NCI-H69 (cell line): ENCODE measurements at regions not wholly inside any gene's neighbourhood (a gene's known extent, or its start where the extent isn't known, plus 50 kb on each side); places are given as distances from the start of the nearest gene placed in this dataset.
"Not testable (repeated sequence)": the region's sequence is repeated elsewhere in the genome, so short reads cannot be mapped to it uniquely, and the experiment has no call there.

Source experiments
- DNase-seq: peaks from one replicate; lab custom pipeline; 2025; lab: John Stamatoyannopoulos, UW

DNA sequence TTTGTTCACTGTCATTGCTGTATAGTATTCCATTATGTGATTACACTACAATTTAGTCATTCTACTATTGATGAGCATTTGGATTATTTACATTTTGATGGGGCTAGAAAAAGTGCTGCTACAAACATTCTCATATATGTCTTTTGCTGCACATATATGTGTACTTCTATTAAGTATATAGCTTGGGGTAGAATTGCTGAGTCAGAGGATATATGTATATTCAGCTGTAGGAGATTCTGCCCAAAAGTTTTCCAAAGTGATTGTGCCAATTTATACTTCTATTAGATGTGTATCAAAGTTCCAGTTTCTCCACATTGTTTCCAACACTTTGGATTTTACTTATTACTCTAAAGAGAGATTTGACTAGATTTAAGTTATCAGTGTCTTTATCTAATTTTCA, 101.7 kb upstream of the UGP2 start:
- no peak for DNase-seq

DNA sequence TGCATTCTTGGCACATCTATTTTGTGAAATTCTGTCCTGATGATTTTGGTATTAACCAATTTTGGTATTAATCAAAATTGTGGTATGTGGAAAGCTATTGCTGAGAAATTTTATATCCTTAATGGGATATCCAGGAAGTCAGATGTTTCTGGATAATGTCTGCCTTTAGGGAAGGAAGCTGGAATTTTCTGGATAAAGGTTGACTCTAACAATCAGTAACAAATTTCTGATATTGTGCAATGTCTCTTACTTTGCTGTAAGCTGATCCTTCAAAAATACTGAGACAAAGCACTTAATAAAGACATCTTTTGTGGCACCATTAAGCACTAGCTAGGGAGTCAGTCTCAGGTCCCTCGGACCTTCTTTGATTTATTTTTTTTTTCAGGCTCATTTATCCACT, 100.8 kb upstream of the UGP2 start:
- no peak for DNase-seq

DNA sequence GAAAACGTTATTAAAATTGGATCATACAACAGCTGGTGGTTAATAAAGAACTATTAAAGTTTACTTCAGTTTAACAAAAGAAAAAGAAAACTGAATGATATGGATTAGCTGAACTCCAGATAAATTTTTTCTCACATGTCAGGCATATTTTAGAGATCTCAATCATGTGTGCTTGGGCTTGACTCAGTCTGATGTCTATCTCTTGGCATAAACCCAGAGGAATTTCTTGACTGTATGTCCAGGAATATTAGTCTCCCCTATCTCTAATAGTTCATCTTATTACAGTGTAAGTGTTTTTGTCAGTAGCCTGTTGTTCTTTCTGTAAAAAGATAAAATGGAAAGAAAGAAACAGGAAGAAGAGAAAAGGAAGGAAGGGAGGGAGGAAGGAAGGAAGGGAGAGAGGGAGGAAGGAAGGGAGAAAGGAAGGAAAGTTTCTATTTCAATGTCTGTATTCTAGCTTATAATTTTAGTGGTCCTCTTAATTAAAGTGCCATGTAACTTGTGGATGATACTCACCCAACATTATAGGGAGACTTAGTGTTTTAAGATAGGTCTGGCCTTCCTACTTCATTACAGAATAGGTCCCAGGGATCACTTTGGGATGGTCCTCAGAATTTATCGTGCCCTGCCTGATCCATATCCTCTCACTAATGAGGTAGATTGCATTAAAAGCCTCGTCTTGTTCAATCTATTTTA, 99.7 kb upstream of the UGP2 start:
- DNase-seq: no peak

DNA sequence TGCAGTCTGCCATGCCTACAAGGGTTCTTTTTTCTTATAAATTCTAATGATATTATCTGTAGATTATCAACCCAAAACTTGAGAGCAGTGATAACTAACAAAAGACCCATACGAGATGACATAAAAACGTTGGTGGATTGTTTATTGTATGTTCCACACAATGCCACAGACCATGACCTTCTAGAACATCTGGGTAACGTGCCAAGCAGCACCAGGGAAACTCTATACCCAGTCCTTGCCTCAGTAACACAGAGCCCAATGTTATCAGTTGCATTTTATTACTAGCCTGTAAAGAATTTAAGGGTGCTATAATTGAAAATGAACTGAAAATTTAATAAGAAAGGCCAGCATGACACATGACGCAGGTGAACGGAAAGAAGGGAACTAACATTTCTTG, 99.1 kb upstream of the UGP2 start:
- DNase-seq: no peak

DNA sequence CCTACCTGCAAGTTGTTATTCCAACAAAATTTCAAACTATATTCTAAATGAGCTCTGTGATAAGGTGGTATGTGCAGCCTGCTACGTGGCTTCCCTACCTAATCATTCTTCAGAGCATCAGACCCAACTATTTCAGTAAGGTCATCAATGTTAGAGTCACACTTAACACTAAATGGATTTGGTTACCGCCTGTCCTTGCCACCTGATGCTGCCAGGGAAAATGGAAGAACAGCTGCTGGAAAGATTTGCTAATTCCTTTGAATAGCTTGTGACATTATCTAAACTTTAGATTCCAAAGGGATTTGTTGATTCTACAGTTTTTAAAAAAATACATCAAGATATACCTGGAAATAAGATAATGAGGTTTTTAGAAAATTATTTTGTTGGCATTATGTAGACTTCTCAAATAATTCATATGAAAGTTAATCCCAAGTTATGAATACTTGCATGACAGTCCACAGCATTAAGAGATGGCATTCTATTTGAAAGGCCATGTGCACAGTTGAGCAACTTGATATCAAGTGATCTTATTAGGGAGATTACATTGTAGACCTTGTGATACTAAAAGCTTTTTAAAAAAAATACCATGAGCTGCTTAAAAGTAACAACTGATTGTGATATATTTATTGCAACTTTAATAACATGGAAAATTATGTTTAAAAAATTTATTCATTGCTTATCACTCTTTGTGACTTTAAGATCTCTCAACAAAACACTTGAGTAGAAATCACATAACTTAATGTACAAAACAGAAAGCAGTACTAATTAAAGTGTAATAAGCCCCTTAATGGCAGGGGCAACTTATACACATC, 98.3 kb upstream of the UGP2 start:
- no peak for DNase-seq

DNA sequence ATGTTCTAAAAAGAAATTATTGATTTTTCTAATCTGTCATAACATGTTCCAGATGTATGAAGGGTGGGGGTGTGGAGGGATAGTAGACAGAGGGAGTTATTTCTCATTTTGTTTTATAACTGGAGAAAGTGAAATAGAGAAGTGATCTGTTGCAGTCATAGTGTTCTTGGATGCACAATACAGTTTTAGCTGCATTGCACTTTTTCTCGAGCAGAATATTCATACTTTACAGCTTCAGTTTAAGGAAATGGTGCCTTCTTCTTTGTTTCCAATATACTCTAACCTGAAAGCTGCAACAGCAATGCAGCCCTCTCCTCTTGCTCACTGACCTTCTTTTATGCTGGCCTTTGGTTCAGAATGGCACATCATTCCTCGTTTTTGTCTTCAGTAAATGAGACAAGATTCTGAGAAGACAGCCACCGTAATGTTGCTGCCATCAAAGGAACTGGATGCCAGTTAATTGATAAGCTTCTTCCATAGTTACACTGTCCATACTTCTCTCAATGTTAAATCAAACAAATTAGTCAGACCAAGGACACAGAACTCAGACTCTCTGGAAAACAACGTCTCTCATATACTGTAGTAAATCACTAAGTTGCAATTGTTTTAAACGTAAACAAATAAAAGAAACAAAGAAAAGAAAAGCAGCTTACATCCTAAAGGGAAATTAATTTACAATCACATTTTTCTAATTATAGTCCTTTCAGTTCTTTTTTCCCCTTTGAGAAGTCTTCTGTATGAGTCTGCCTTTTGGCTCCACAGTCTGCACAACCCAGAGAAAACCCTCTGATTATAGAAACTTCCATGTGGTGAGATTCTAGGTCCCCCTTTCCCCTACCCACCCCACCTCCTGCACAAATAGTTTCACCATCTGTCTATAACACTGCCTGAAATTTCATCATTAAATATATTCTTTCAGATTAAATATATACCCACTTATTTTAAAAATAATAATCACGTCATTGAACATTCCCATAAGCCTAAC, 97.4 kb upstream of the UGP2 start:
- no peak for DNase-seq

DNA sequence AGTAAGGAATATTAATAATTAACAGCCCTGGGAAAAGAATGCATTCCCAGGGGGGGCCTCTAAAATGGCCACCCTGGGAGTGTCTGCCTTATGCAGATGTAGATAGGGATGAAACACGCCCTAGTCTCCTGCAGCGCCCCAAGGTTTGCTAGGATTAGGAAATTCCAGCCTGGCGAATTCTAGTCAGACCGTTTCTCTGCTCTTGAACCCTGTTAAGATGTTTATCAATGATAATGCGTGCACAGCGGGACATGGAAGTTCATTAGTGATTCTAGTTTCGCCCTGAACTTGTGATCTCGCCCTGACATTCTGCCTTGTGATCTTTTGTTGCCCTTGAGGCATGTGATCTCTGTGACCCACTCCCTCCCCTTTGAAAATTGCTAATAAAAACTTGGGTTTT, 95.1 kb upstream of the UGP2 start:
- DNase-seq: not testable (repeated sequence)

DNA sequence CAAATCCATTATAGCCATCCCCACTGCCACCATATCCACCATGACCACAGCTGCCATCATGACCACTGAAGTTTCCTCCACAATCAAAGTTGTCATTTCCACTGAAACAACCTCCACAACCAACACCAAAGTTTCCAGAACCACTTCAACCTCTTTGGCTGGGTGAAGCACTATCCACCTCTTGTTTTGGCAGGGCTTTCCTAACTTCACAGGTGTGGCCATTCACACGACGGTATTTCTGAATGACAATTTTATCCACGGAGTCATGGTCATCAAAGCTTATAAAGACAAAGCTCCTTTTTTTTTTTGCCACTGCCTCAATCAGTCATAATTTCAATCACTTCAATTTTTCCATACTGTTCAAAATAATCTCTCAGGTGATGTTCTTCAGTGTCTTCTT, 89.8 kb upstream of the UGP2 start:
- no peak for DNase-seq

DNA sequence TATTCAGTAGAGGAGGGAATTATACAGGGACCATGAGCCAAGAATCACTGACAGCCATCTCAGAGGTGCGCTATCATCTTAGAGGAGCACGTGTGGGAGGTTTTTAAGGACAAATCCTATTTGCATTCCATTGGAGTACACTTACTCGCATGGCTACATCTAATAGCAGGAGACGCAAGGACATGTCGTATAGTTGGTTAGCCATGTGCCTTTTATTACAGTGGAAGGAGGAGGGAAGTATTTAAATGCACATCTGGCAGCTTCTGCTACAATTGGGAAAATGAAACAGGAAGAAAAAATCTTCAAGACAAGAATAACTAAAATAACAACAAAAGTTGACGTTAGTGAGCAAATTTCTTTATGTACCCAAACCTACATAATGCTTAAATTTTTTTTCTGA, 86.5 kb upstream of the UGP2 start:
- no peak for DNase-seq

DNA sequence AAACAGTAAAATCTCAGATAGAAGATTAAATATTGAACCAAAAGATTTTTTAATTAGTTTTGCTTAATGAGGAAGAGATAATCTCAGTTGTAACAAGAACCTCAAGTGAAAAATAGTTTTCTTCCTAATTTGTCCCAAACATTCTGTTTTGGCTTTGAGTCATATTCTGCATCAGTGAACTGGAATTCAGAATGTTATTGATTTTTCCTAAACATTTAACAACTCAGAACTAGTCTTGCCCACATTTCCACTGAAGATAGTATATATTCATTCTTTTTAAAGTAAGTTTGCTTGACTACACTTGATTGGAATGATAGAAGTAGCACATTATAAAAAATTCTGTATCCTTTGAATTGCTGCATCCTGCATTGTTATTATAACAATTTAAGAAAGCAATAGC, 85.7 kb upstream of the UGP2 start:
- no peak for DNase-seq

DNA sequence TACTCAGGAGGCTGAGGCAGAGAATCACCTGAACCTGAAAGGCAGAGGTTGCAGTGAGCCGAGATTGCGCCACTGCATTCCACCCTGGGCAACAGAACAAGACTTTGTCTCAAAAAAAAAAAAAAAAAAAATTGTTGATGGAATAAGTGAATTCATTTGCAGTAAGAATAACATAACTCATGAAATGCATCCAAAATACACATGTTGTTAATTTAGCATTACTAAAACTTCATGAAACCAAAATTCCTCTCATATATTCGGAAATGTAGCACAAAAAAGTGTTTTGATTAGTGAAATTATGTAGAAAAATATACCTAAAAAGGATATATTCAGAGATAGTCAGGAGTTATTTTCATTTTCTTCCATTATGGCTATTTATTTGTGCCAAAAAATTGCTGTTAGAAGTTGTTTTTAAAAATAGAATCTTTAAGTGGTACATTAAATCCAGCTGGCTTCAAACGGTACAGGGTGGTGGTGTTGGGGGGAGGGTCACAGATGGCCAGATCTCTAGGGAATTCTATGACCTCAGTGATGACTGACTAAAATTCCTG, 78.2 kb upstream of the UGP2 start:
- DNase-seq: no peak

DNA sequence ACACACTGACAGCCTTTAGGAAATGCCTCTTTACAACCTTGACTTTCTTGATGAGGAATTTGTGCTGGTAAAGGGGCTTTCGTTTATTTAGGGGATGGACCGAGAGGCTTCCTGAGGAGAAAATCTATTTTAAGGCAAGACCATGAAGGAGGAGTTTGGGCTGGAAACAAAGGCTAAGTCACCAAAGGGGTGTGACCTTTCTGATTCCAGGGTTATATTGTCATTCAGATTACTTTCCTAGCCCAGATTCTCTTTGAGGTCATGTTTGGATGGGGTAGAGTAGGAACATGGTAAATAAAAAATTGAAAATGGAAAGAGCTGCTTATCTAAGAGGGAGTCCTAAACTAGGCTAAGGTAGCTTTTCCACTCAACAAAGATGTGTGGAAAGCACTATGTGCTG, 77.1 kb upstream of the UGP2 start:
- no peak for DNase-seq

DNA sequence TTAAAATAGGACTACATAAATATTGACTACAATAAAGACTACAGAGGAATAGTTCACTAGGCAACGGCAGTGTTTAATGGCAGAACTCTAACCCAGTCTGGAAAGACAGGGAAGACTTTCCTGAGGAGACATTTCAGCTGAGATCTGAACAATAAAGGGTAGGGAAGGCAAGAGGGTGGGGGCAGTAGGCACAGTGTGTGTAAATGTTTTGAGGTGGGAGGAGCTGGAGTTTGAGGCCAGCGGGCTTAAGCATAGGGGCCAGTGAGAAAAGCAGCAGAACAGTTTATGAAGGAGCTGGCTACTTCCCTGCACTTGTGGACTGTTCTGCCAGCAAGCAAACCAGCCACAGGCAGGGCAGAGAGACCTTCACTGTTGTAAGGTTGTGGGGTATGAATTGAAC, 76.6 kb upstream of the UGP2 start:
- no peak for DNase-seq

DNA sequence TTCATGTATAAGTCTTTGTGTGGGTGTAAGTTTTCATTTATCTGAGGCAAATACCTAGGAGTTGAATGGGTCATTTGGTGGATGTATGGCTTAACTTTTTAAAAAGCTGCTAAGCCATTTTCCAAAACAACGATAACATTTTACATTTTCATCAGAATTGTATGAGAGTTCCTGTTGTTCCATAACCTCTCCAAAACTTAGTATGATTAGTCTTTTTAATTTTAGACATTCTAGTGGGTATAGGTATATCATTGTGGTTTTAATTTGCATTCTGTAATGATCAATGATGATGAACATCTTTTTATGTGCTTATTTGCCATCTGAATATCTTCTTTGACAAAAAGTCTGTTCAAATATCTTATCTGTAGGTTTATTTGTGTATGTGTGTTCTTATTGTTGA, 74.4 kb upstream of the UGP2 start:
- no peak for DNase-seq

DNA sequence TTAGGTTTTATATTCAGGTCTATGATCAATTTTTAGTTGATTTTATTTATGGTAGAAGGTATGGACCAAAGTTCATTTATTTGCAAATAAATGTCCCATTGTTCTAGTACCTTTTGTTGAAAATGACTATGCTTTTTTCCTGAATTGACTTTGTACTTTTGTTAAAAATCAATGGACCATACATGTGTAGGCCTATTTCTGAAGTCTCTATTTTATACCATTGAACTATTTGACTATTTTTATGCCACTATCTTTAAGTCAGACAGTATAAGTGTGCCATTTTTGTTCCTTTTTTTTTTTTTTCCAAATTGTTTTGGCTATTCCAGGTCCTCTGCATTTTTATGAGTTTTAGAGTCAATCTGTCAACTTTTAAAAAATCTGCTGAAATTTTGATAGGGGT, 73.6 kb upstream of the UGP2 start:
- DNase-seq: no peak

DNA sequence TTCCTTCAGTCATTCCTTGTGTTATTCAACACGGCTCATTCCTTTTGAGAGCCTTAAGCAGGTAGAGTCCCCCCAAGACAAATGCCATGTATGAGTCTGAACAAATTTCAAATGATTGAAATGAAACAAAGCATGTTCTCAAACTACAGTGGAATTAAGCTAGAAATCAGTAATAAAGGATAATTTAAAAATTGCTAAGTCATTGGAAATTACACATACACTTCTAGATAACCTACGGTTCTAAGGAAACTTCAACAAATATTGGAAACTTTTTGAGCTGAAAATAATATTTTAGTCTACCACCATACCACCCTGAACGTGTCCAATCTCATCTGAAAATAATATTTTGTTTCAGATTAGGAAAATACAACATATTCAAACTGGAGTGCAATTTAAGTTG, 71.8 kb upstream of the UGP2 start:
- DNase-seq: no peak

DNA sequence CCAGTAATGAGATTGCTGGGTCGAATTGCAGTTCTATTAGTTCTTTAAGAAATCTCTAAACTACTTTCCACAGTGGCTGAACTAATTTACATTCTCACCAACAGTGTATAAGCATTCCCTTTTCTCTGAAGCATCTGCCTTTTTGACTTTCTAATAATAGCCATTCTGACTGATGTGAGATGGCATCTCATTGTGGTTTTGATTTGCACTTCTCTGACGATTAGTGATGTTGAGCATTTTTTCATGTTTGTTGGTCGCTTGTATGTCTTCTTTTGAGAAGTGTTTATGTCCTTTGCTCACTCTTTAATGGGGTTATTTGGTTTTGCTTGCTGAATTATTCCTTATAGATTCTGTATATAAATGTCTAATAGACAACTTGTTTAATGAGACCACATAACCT, 69.6 kb upstream of the UGP2 start:
- no peak for DNase-seq

DNA sequence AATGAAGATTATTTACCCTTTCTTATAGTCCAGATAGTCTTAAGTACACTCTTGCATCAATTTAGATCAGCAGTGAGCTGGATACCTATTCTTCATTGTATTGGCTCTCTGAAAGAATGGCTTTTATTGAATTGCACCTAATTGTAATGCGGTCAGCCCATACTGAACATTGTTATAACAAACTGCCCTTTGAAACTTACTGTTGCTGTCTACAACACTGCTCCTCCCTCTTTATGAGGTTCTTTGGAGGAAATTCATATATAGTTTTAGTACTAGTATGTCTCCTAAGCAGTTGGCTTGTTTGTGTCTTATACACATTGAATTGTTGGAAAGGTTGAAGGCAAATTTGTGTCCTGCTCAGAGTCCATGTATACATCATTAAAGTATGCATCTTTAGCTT, 66.5 kb upstream of the UGP2 start:
- no peak for DNase-seq

DNA sequence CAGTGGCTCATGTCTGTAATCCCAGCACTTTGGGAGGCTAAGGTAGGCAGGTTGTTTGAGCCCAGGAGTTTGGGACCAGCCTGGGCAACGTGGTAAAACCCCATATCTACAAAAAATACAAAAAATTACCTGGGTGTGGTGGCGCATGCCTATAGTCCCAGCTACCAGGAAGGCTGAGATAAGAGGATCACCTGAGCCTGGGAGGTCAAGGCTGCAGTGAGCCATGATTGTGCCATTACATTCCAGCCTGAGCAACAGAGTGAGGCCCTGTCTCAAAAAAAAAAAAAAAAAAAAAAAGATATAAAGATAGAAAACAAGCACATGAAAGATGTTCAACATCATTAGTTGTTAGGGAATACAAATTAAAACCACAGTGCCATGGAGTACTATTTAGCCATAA, 65.3 kb upstream of the UGP2 start:
- DNase-seq: no peak

DNA sequence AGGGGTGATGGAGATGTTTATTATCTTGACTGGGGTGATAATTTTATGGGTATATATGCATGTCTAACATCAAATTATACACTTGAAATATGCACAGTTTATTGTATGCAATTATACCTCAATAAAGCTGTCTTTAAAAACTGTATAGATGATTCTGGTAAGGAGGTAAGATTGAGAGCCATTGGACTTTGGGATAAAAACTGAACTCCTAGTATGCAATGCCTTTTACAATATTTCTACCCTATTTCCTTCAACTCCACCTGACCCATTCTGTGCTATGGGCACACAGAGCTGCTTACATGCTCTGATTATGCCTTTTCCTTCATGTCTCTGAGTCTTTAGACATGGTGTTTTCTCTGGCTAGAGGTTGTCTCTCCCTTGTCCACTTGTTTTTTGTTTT, 63.9 kb upstream of the UGP2 start:
- DNase-seq: no peak

DNA sequence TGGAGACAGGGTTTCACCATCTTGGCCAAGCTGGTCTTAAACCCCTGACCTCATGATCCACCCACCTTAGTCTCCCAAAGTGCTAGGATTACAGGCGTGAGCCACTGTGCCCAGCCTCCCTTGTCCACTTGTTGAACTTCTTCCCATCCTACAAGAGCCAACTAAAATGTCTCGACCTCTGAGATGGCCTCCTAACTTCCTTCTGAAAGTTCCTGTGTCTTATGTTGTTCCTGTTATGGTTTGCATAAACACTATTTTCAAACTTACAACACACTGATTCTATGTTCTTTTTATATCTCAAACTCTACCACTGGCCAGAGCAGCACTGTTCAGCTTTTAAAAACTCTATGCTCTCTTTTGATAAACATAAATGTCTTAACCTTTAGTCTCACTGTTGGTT, 63.3 kb upstream of the UGP2 start:
- no peak for DNase-seq

DNA sequence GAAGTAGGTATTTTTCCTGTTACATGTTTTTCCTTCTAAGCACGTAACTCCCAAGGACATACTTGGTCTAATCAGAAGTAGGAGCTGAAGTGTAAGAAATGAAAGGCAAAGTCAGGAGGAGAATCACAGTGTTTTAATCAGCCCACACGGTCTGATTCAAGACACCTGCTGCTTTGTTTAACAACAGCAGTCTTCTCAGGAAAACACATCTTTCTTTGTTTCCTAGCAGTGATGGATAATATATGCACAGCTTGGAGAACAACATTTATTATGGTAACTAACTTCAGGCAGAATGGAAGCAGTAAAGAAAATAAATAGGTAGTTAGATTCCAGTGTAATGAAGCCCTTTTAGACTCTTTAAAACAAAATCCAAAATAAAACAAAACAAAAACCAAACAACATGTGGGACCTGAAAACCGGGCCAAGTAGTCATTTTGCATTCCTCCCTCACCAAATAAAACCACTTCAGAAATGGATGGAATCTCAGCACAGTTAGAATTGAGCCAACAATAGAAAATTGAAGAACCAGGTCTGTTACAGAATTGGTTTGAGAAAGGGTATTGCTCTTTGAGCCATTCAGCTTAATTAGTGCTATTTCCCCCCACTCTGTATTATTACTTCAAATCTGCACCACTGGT, 61.1 kb upstream of the UGP2 start:
- no peak for DNase-seq
